ENCODE measurements at regions not wholly inside any gene's neighbourhood (a gene's known extent, or its start where the extent isn't known, plus 50 kb on each side); places are given as distances from the start of the nearest gene placed in this dataset.

DNA sequence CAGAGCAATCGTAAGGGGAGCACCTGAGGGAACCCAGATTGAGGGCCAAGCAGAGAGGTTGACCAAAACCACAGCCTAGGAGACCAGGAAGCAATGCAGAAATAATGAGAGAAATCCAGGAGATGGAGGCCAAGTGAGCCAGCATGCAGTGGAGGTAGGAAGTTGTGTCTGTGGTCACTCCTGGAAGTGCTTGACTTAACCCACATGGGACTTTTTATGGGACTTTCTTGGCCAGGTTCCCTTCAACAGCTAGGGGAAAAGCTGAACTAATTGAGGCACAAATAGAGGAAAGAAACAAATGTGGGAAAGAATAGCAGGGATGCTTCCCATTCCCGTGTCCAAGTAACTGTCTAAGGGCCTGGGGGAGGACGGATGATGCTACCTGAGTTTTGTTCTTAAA is 293.2 kb upstream of the CLINT1 start:
- DNase-seq (ENCODE audit: extremely low spot score), result no peak
- H3K4me1 ChIP-seq, result peaks cover 0 to 12% (median 0%) of the 10 kb centered on the region in 4 donors
- no peak overlapping the region for H3K27ac ChIP-seq (replicated peaks in 1 of 4)
- no peaks in the 10 kb centered on the region for H3K9me3 ChIP-seq
- no peak overlapping the region for H3K4me3 ChIP-seq
- intact Hi-C loops (cut with DNase I), result no loop called here
- H3K36me3 ChIP-seq, result no peaks in the 10 kb centered on the region
- H3K27me3 ChIP-seq, result peaks cover 0 to 3% (median 0%) of the 10 kb centered on the region in 4 donors
- TF ChIP-seq, protein P1, sequence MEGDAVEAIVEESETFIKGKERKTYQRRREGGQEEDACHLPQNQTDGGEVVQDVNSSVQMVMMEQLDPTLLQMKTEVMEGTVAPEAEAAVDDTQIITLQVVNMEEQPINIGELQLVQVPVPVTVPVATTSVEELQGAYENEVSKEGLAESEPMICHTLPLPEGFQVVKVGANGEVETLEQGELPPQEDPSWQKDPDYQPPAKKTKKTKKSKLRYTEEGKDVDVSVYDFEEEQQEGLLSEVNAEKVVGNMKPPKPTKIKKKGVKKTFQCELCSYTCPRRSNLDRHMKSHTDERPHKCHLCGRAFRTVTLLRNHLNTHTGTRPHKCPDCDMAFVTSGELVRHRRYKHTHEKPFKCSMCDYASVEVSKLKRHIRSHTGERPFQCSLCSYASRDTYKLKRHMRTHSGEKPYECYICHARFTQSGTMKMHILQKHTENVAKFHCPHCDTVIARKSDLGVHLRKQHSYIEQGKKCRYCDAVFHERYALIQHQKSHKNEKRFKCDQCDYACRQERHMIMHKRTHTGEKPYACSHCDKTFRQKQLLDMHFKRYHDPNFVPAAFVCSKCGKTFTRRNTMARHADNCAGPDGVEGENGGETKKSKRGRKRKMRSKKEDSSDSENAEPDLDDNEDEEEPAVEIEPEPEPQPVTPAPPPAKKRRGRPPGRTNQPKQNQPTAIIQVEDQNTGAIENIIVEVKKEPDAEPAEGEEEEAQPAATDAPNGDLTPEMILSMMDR (IDR thresholded peaks at IDR 0.05), result no peak
- TF ChIP-seq POLR2AphosphoS5 (IDR thresholded peaks at IDR 0.05) (no peak), POLR2A (IDR thresholded peaks at IDR 0.05; ENCODE audit: low read depth) (no peak), EP300 (IDR thresholded peaks at IDR 0.05) (no peak)
- 92% methylated on average over 3 of the region's 3 CpGs for WGBS

- no peak for DNase-seq (ENCODE audit: extremely low spot score)
- intact Hi-C loops (cut with DNase I), result no loop called here
- 94% methylated on average over 1 of the region's 1 CpG for WGBS
- no peak overlapping the region for H3K27ac ChIP-seq (replicated peaks in 1 of 4)
- TF ChIP-seq, protein P1 (IDR thresholded peaks at IDR 0.05), result no peak
- TF ChIP-seq POLR2A (IDR thresholded peaks at IDR 0.05; ENCODE audit: low read depth) (no peak), EP300 (IDR thresholded peaks at IDR 0.05) (no peak), POLR2AphosphoS5 (IDR thresholded peaks at IDR 0.05) (no peak)
- no peak overlapping the region for H3K4me3 ChIP-seq
- H3K9me3 ChIP-seq, result no peaks in the 10 kb centered on the region
- H3K4me1 ChIP-seq, result no peaks in the 10 kb centered on the region
- H3K36me3 ChIP-seq, result no peaks in the 10 kb centered on the region
- H3K27me3 ChIP-seq, result no peaks in the 10 kb centered on the region
These were observed 288.3 kb upstream of the CLINT1 start for GRCh38 chr5:158147227-158147626.

- Histone ChIP-seq H3K27me3 (no peaks in the 10 kb centered on the region), H3K36me3 (no peaks in the 10 kb centered on the region), H3K27ac (replicated peaks in 1 of 4) (no peak overlapping the region), H3K4me1 (no peaks in the 10 kb centered on the region), H3K9me3 (no peaks in the 10 kb centered on the region), H3K4me3 (no peak overlapping the region)
- DNase-seq (ENCODE audit: extremely low spot score), result no peak
- TF ChIP-seq EP300 (IDR thresholded peaks at IDR 0.05), result no peak
- TF ChIP-seq POLR2A (IDR thresholded peaks at IDR 0.05; ENCODE audit: low read depth), result no peak
- no peak for TF ChIP-seq POLR2AphosphoS5 (IDR thresholded peaks at IDR 0.05)
- TF ChIP-seq, protein P1 (IDR thresholded peaks at IDR 0.05), result no peak
- intact Hi-C loops (cut with DNase I), result no loop called here
- WGBS, result 82% methylated on average over 4 of the region's 4 CpGs
These were observed 286.9 kb upstream of the CLINT1 start for GRCh38 chr5:158145827-158146226.

- 59% methylated on average over 3 of the region's 3 CpGs for WGBS
These were observed 284.1 kb upstream of the CLINT1 start for GRCh38 chr5:158143081-158143480.

DNA sequence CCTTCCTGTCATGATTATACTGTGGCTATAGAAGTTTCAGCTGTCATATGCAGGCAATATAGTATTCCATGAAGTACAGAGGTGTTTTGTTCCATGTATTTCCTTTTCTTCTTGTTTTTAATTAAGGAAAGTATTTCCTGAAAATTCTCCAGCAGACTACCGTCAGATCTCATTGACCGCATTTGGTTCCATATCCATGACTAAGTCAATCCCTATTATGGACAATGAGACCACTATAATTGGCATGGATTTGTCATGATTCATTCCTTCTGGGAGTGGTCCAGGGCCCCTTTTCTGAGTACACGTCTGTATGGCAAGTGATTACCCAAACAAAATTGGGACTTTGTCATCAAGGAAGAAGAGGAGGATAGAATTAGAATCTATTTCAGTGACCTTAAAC is 283.2 kb upstream of the CLINT1 start:
- TF ChIP-seq, protein P1 (IDR thresholded peaks at IDR 0.05), result no peak
- TF ChIP-seq EP300 (IDR thresholded peaks at IDR 0.05) (no peak), POLR2A (IDR thresholded peaks at IDR 0.05; ENCODE audit: low read depth) (no peak), POLR2AphosphoS5 (IDR thresholded peaks at IDR 0.05) (no peak)
- 74% methylated on average over 3 of the region's 3 CpGs for WGBS

More at GRCh38 chr5:158143081-158143480, 284.1 kb upstream of the CLINT1 start:
- intact Hi-C loops (cut with DNase I), result no loop called here
- no peak for DNase-seq (ENCODE audit: extremely low spot score)
- no peaks in the 10 kb centered on the region for H3K36me3 ChIP-seq
- H3K4me3 ChIP-seq, result no peak overlapping the region
- no peaks in the 10 kb centered on the region for H3K27me3 ChIP-seq
- H3K9me3 ChIP-seq, result no peaks in the 10 kb centered on the region
- no peaks in the 10 kb centered on the region for H3K4me1 ChIP-seq
- no peak overlapping the region for H3K27ac ChIP-seq (replicated peaks in 1 of 4)
- no peak for TF ChIP-seq EP300 (IDR thresholded peaks at IDR 0.05)

More for the DNA sequence above, 283.2 kb upstream of the CLINT1 start:
- no peak for DNase-seq (ENCODE audit: extremely low spot score)
- intact Hi-C loops (cut with DNase I), result no loop called here
- Histone ChIP-seq H3K4me1 (no peaks in the 10 kb centered on the region), H3K36me3 (no peaks in the 10 kb centered on the region), H3K9me3 (no peaks in the 10 kb centered on the region), H3K27ac (replicated peaks in 1 of 4) (no peak overlapping the region), H3K27me3 (no peaks in the 10 kb centered on the region), H3K4me3 (no peak overlapping the region)

All from esophagus muscularis mucosa (tissue), 4 donors.